HFF-Myc (cell line): ENCODE measurements at regions not wholly inside any gene's neighbourhood (a gene's known extent, or its start where the extent isn't known, plus 50 kb on each side); places are given as distances from the start of the nearest gene placed in this dataset.

Experiments used
- DNase-seq: peaks from one replicate; pipeline ENCODE4 v3.0.0-alpha.2; 2011; ENCODE audit warnings: low read depth; ENCODE audit errors: extremely low read depth
- H3K4me3 ChIP-seq: replicated peaks from 2 replicates; pipeline ENCODE4 v1.5.1; 2011; ENCODE audit warnings: low read depth, mild to moderate bottlenecking, control low read depth, low read length
- TF ChIP-seq, protein P1 (sequence below): IDR thresholded peaks from 2 replicates; pipeline ENCODE4 v1.5.1; 2012; ENCODE audit warnings: mild to moderate bottlenecking, low read depth, low read length, control low read depth; ENCODE audit errors: missing control alignments

- no peak for DNase-seq
- TF ChIP-seq, protein P1, sequence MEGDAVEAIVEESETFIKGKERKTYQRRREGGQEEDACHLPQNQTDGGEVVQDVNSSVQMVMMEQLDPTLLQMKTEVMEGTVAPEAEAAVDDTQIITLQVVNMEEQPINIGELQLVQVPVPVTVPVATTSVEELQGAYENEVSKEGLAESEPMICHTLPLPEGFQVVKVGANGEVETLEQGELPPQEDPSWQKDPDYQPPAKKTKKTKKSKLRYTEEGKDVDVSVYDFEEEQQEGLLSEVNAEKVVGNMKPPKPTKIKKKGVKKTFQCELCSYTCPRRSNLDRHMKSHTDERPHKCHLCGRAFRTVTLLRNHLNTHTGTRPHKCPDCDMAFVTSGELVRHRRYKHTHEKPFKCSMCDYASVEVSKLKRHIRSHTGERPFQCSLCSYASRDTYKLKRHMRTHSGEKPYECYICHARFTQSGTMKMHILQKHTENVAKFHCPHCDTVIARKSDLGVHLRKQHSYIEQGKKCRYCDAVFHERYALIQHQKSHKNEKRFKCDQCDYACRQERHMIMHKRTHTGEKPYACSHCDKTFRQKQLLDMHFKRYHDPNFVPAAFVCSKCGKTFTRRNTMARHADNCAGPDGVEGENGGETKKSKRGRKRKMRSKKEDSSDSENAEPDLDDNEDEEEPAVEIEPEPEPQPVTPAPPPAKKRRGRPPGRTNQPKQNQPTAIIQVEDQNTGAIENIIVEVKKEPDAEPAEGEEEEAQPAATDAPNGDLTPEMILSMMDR = no peak
- H3K4me3 ChIP-seq = no peak overlapping the region
Observed at GRCh38 chr9:19732441-19732951, 56.3 kb downstream of the SLC24A2 start.

DNA sequence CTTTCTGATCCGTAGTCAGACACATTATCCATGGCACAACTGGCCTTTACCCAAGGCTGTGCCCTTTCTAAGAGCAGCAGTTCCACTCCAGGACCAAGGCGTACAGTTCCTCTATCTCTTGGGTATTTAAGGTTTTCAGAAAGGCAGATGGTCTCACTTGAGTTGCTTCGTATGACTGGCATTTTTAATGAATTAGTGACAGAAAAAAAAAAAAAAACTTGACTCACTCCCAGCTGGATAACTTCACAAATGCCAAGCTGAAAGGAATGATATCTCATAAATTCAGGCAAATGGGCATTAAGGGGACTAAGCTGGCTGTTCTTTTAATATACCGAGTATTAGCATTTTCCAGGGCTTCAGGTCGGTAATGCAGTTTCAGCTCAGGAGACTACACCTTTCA lies 60.7 kb downstream of the SLC24A2 start:
- TF ChIP-seq, protein P1 = no peak
- no peak overlapping the region for H3K4me3 ChIP-seq
- DNase-seq = no peak

DNA sequence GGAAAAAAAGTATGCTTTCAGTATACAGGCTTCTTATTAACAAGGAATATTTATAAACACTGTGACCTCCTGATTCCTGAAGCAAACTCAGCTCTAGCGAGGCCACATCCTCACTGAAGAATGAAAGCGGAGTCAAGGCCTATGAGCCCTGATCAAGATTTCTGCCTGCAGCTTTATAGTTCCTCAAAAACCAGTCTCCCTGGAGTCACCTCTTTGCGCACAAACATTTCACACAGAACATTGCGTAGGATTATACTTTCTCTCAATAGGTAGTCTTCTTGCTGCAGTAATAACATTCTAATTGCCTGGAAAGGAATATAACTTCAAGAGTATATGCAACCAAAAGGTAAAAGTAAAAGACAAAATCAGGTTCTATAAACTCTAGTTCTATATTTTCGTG lies 62.9 kb downstream of the SLC24A2 start:
- TF ChIP-seq, protein P1 = no peak

GRCh38 chr9:19720377-19720776 lies 68.5 kb downstream of the SLC24A2 start:
- TF ChIP-seq, protein P1 = no peak
- no peak overlapping the region for H3K4me3 ChIP-seq
- DNase-seq = no peak

More for the DNA sequence above, 62.9 kb downstream of the SLC24A2 start:
- H3K4me3 ChIP-seq = no peak overlapping the region
- no peak for DNase-seq

- TF ChIP-seq, protein P1 = no peak
- no peak for DNase-seq
- H3K4me3 ChIP-seq = no peak overlapping the region
Observed at GRCh38 chr9:19703702-19704101, 85.1 kb downstream of the SLC24A2 start.

GRCh38 chr9:19701991-19702390 lies 86.8 kb downstream of the SLC24A2 start:
- no peak for DNase-seq
- TF ChIP-seq, protein P1 = no peak
- H3K4me3 ChIP-seq = no peak overlapping the region

DNA sequence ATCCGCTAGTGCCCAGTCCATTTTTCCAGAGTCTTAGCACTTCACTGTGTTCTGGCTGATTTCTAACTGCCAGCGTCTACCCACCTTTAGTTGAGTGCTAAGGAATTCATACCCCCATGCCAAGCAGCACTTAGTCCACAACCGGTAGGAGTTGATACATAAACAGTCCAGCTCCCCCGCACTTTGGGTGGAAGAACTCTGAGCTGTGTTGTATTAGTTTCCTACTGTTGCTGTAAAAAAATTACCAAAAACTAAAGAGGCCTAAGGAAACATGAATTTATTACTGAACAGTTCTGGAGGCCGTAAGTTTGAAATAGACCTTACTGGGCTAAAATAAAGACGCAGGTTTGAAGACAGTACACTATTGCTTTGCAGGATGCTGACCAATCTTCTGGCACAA lies 87.6 kb downstream of the SLC24A2 start:
- TF ChIP-seq, protein P1 = no peak
- no peak for DNase-seq
- H3K4me3 ChIP-seq = no peak overlapping the region
